IgD-negative memory B cell (primary cell): ENCODE measurements at regions not wholly inside any gene's neighbourhood (a gene's known extent, or its start where the extent isn't known, plus 50 kb on each side); places are given as distances from the start of the nearest gene placed in this dataset.
A peak's percentile ranks its signal among the peaks of the same experiment; 100 is the strongest.

Source experiments
- H3K27ac Mint-ChIP-seq, 3 donors: one replicate each; pipeline ENCODE4 v1.8.0; 2020 to 2022; ENCODE audit warnings: mild to moderate bottlenecking in 3 of 3, mixed read lengths in 3 of 3, moderate library complexity in 1 of 3
- H3K27me3 Mint-ChIP-seq: one replicate; pipeline ENCODE4 v1.8.0; 2021; ENCODE audit warnings: mixed read lengths
- H3K36me3 Mint-ChIP-seq: one replicate; pipeline ENCODE4 v1.8.0; 2020; ENCODE audit warnings: mild to moderate bottlenecking, mixed read lengths
- H3K4me1 Mint-ChIP-seq, 3 donors: one replicate each; pipeline ENCODE4 v1.8.0; 2020 to 2022; ENCODE audit warnings: mixed read lengths in 3 of 3, mild to moderate bottlenecking in 1 of 3
- H3K4me3 Mint-ChIP-seq, 4 donors: one replicate each; pipeline ENCODE4 v1.8.0; 2020 to 2022; ENCODE audit warnings: mild to moderate bottlenecking in 4 of 4, mixed read lengths in 4 of 4, moderate library complexity in 3 of 4
- H3K9me3 Mint-ChIP-seq, 3 donors: one replicate each; pipeline ENCODE4 v1.8.0; 2020 to 2021; ENCODE audit warnings: mixed read lengths in 3 of 3, mild to moderate bottlenecking in 1 of 3

DNA sequence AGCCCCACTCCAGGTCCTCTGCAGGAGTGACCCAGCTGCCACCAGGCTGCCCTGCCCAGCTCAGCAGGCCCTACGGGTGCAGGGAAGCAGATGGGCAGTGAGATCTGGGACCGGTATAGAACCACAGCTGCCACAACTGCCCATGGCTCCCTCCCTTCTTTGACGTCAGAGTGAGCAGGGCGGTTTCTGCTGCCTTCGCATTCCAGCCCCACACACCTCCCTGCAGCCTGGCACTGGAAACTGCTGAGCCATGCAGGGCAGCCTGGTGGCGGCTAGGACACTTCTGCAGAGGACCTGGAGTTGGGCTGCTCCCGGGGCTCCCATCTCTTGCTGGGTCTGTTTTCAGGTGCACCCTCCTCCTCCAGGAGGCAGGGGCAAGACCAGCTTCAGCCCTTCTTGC, 101.6 kb upstream of the CD93 start:
- Mint-ChIP-seq H3K4me3 (no peak overlapping the region), H3K4me1 (no peaks in the 10 kb centered on the region), H3K9me3 (peaks cover 2 to 5% (median 2%) of the 10 kb centered on the region in 3 donors), H3K36me3 (no peaks in the 10 kb centered on the region), H3K27me3 (peaks cover 3% of the 10 kb centered on the region), H3K27ac (no peak overlapping the region)

DNA sequence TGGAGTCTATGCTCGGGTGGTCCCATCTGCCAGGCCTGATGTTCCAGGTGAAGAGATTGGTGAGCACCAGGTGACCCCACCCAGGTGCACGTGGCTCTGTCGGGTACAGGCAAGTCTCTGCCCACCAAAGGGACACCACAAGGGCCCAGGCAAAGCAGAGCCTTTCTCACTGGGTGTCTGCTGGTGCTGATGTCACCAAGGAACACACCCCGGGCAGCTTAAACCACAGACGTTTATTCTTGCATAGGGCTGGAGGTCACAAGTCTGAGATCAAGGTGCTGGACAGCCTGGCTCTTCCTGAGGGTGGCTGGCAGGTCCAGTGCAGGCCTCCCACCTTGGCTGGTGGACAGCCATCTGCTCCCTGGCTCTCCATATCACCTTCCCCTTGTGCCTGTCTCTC, 100.7 kb upstream of the CD93 start:
- Mint-ChIP-seq H3K36me3 (no peaks in the 10 kb centered on the region), H3K4me3 (no peak overlapping the region), H3K27me3 (peaks cover 3% of the 10 kb centered on the region), H3K4me1 (no peaks in the 10 kb centered on the region), H3K9me3 (peaks cover 2 to 7% (median 3%) of the 10 kb centered on the region in 3 donors), H3K27ac (no peak overlapping the region)

DNA sequence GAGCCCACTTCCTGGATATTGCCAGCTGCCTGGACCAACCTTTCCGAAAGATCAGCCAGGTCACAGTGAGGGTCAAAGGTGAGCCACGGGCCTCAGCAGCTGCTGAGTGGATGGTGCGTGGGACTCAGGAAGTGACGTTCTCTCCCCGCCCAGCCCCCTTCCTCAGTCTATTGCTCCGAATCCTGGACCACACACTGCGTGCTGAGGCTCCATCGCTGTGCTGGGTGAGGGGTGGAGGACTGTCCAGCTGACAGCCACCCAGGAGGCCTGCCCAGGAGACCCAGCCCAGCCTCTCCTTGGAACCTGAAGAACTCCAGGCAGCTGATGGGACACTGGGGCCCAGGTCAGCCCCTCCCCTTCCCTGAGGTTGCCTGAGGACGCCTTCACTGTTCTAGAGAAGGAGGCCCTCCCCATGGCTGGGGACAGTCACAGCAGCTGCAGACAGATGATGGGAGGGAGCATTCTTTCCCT, 94.4 kb upstream of the CD93 start:
- Mint-ChIP-seq H3K27ac (no peak overlapping the region), H3K36me3 (no peaks in the 10 kb centered on the region), H3K27me3 (peaks cover 9% of the 10 kb centered on the region), H3K4me1 (no peaks in the 10 kb centered on the region), H3K4me3 (no peak overlapping the region), H3K9me3 (peaks cover 3 to 7% (median 3%) of the 10 kb centered on the region in 3 donors)

DNA sequence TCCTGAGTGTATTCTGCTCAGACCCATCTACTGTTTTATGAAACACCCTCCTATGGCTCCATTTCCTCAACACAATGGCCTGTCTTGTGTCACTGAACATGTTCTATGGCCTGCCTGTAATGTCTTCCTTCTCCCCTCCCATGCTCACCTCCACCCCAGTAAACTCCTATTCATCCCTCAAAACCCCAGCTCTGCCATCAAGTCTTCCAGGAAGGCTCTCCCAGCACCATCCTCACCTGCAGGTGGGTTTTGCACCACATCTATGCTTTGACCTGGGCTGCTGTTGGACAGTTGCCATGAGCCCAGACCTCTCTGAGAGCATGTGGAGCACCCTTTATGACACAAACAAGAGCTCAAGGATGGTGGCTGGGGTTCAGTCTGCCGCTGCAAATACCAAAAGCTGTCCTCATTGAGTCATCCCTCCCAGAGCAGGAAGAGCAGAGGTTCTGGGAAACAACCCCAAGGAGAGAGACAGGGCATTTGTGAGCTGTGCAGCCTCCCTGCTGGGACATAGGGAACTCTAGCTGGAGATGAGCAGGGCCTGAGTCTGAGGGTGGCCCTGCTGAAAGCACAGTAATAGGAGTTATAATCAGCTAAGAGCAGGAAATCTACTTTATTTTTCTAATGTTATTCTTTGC, 93.8 kb upstream of the CD93 start:
- no peaks in the 10 kb centered on the region for H3K4me1 Mint-ChIP-seq
- H3K9me3 Mint-ChIP-seq: peaks cover 3 to 7% (median 3%) of the 10 kb centered on the region in 3 donors
- H3K27ac Mint-ChIP-seq: no peak overlapping the region
- H3K36me3 Mint-ChIP-seq: no peaks in the 10 kb centered on the region
- H3K4me3 Mint-ChIP-seq: no peak overlapping the region
- H3K27me3 Mint-ChIP-seq: peaks cover 10% of the 10 kb centered on the region

DNA sequence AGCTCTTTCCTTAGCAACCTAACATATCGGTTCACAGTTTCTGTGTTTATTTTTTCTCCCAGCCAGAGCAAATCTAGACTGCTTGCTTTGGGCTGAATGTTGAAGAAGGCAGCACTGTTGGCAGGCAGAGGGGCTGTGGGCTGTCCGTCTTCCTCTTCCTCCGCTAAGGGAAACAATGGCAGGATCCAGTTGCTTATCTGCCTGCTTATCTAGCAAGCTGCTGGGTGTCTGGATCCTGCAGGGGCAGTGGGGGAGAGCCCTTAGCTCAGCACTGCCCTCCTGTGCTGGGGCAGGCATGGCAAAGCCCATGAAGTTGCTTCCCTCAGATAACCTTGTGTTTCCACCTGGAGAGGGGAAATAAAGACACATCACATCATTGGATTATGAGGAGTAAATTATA, 92.7 kb upstream of the CD93 start:
- Mint-ChIP-seq H3K4me1 (no peaks in the 10 kb centered on the region), H3K9me3 (peaks cover 3 to 7% (median 3%) of the 10 kb centered on the region in 3 donors), H3K36me3 (no peaks in the 10 kb centered on the region), H3K4me3 (no peak overlapping the region), H3K27me3 (peaks cover 11% of the 10 kb centered on the region), H3K27ac (peak overlapping the region in 1 of 3 donors; percentile 24)

DNA sequence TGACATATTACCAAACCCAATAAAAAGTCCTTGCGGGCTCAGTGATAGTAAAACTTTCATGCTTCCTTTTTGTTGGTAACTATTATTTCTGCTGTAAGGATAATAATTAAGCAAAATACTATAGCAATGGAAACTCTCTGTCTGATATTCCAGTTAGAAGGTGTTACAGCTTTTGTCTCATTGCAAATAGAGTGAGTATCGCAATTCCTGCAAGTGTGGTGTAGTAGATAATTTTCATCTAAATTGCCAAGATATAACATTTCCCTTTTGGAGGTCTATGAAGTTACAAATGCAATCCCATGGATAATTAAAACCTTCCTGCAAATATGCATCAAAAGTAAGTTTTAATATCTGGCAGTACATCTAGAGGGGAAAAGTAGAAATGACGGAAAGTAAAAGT, 88.7 kb upstream of the CD93 start:
- H3K27me3 Mint-ChIP-seq: peaks cover 11% of the 10 kb centered on the region
- peaks cover 0 to 2% (median 0%) of the 10 kb centered on the region in 3 donors for H3K9me3 Mint-ChIP-seq
- no peaks in the 10 kb centered on the region for H3K36me3 Mint-ChIP-seq
- no peaks in the 10 kb centered on the region for H3K4me1 Mint-ChIP-seq
- H3K4me3 Mint-ChIP-seq: no peak overlapping the region
- H3K27ac Mint-ChIP-seq: peak overlapping the region in 1 of 3 donors; percentile 9

DNA sequence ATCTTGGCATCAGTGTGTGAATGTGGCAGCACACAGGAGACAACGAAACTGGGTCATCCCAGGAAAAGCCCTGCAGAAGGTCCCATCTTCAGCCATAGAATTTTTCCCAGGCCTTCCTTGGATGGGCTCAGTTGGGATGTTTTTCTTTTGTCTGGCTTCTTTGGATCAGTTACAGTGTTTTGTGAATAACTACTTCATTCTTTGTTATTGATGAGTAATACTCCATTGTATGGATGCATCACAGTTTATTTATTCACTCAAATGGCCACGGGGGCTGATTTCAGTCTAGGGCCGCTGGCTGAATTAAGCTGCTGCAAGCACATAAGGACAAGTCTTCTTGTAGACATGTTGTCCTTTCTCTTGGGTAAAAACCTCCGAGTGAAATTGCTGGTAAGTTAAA, 81.3 kb upstream of the CD93 start:
- no peaks in the 10 kb centered on the region for H3K4me1 Mint-ChIP-seq
- H3K27me3 Mint-ChIP-seq: peaks cover 3% of the 10 kb centered on the region
- no peak overlapping the region for H3K4me3 Mint-ChIP-seq
- H3K9me3 Mint-ChIP-seq: peaks cover 0 to 4% (median 2%) of the 10 kb centered on the region in 3 donors
- H3K27ac Mint-ChIP-seq: peak overlapping the region in 1 of 3 donors; percentile 37
- H3K36me3 Mint-ChIP-seq: no peaks in the 10 kb centered on the region

DNA sequence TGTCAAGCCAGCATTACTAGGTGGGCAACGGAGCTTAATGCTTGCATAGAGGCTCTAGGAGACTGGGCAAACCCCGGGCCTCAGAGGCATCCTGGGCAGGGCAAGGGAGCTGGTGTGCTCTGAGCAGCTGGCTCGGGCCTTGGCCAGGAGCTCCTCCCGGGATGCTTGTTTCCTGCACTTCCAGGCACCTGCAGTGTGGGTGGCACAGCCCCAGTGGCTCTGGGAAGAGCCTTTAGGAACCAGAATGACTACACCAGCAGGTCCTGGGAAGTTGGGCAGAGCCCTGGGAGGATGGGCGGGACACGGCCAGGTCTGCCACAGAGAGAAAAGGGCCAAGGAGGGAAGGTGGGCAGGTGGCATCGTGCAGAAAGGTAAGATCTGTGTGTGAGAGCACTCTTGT, 80.4 kb upstream of the CD93 start:
- no peak overlapping the region for H3K27ac Mint-ChIP-seq
- H3K27me3 Mint-ChIP-seq: peaks cover 5% of the 10 kb centered on the region
- no peaks in the 10 kb centered on the region for H3K4me1 Mint-ChIP-seq
- no peak overlapping the region for H3K4me3 Mint-ChIP-seq
- H3K9me3 Mint-ChIP-seq: peaks cover 0 to 4% (median 2%) of the 10 kb centered on the region in 3 donors
- H3K36me3 Mint-ChIP-seq: no peaks in the 10 kb centered on the region

DNA sequence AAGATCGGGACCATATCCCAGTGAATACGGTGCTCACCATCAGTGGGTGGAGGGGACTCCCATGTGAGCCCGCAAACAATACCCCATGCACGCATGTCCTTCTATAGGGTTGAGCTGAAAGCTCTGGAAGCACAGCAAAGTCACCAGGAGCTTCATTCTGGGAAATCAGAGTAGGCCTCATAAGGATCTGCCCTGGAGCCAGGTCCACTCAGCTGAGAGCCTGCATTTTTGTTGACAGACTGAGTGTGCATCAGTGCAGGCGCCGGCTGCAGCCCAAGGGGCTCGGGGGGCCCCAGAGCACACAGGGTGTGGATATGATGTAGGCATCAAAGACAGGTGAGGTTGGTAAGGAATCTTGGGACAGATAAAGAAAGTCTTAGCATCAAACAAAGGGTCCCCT, 79.8 kb upstream of the CD93 start:
- no peaks in the 10 kb centered on the region for H3K36me3 Mint-ChIP-seq
- no peak overlapping the region for H3K4me3 Mint-ChIP-seq
- no peak overlapping the region for H3K27ac Mint-ChIP-seq
- H3K4me1 Mint-ChIP-seq: no peaks in the 10 kb centered on the region
- H3K27me3 Mint-ChIP-seq: peaks cover 5% of the 10 kb centered on the region
- peaks cover 0 to 4% (median 2%) of the 10 kb centered on the region in 3 donors for H3K9me3 Mint-ChIP-seq

DNA sequence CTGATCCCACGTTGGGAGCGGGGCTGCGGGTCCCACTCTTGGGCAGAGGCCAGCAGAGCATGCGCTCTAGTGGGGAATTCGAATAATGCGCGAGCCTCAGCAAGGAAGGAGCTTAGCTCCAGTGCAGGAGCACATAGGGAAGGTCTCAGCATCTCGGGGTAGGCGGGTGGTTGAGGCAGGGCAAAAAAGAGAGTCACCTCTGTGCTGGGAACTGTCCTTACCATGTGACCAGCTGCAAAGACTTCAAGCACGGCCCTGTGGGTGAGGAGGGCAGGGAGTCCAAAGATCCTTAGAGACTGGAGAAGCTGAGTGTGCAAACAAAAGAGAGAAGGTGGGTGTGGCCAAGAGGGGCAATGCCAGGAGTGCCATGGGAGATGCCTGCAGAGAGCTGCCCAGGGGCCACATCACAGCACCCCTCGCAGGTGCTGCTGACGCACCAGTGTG, 79.2 kb upstream of the CD93 start:
- H3K36me3 Mint-ChIP-seq: no peaks in the 10 kb centered on the region
- no peak overlapping the region for H3K4me3 Mint-ChIP-seq
- H3K27me3 Mint-ChIP-seq: peaks cover 5% of the 10 kb centered on the region
- H3K27ac Mint-ChIP-seq: no peak overlapping the region
- peaks cover 0 to 4% (median 2%) of the 10 kb centered on the region in 3 donors for H3K9me3 Mint-ChIP-seq
- H3K4me1 Mint-ChIP-seq: no peaks in the 10 kb centered on the region

DNA sequence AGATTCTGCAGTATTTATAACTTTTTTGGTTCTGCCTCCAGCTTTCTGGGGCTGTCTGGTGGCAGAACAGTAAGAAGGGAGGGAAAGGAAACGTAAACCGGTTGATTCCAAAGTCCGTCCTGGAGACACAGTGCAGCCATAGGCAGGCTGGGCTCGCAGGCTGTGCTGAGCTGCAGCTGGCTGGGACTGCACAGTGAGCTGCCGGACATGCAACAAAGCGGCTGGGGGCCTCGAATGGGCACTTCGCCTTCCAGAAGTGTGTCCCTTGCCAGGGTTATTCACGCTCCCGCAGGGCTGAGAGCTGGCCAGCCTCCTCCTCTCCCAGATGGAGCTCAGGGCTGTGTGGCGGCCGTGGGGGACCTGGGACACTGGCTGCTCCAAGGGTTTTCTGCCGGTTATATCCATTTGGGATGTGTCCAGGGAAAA, 78.1 kb upstream of the CD93 start:
- Mint-ChIP-seq H3K27me3 (peaks cover 5% of the 10 kb centered on the region), H3K4me3 (no peak overlapping the region), H3K9me3 (peaks cover 0 to 4% (median 2%) of the 10 kb centered on the region in 3 donors), H3K36me3 (no peaks in the 10 kb centered on the region), H3K27ac (no peak overlapping the region), H3K4me1 (no peaks in the 10 kb centered on the region)

DNA sequence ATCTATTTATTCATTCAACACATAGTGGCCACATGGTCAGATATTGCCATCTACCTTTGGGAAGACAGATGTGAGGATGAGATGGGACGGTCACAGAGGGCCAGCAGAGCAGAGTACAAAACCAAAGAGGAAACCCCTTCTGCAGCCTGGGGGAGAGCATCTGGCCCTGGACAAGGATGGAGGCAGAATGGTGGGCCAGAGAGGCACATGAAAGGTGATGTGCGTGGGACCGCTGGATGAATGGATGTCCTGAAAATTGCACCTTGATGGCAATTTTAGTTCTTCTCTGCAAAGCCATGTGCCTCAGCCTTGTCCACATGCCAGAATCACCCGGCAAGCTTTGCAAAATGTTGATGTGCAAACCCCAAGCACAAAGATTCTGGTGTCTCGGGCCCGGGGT, 77.4 kb upstream of the CD93 start:
- Mint-ChIP-seq H3K27ac (no peak overlapping the region), H3K36me3 (no peaks in the 10 kb centered on the region), H3K27me3 (peaks cover 5% of the 10 kb centered on the region), H3K9me3 (peaks cover 0 to 3% (median 2%) of the 10 kb centered on the region in 3 donors), H3K4me3 (no peak overlapping the region), H3K4me1 (no peaks in the 10 kb centered on the region)

DNA sequence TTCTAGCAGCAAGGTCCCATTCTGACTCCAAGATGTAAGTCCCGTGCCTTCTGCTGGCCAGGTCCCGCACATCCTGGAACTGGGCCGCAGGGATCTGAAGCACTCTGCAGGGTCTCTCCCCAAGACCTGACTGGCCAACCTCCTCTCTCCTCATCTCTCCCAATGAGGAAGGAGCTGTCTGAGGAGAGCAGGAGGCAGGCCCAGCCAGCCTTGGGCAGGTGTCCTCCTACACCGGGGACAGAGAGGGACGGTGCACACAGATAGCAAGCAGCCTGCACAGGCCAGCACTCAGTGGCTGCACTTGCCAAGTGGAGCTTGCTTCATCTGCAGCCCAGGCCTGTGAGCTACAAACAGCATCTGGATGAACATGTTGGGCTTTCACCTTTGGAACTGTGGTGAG, 76.8 kb upstream of the CD93 start:
- H3K27ac Mint-ChIP-seq: no peak overlapping the region
- H3K9me3 Mint-ChIP-seq: peaks cover 0 to 2% (median under 1%) of the 10 kb centered on the region in 3 donors
- H3K4me3 Mint-ChIP-seq: no peak overlapping the region
- no peaks in the 10 kb centered on the region for H3K36me3 Mint-ChIP-seq
- H3K4me1 Mint-ChIP-seq: no peaks in the 10 kb centered on the region
- H3K27me3 Mint-ChIP-seq: peaks cover 5% of the 10 kb centered on the region

DNA sequence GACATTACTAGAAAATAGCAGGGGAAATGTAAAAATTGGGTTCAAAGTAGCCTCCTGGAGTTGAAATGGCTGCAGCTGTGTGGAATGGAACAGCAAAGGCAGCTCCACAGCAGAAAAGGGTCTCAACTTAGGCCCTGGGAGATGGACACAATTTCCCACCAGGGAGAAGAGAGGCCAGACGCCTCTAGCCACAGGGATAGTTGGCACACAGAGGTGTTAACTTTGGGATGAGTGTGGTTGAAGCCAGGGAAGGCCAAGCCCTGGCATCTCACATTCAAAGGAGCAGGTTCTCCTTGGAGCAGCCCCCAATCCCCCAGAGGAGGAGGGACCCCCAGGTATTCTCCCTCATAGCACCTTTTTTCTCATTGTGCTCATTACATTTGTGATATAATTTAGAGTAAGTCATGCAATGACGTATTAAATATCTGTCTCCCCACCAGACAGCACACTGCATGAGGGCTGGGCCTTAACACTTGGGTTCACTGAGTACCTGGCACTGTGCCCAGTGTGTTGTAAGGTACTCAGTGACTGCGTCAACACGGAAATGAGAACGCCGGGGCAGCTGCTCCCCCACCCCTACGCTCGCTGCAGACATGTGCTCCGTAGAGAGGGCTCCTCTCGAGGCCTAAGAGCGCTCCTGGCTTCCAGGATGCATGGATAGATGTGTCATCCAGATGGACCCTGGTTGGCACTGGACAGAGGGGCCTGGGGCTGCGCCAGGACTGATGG, 76.0 kb upstream of the CD93 start:
- no peak overlapping the region for H3K4me3 Mint-ChIP-seq
- H3K9me3 Mint-ChIP-seq: peaks cover 0 to 2% (median 0%) of the 10 kb centered on the region in 3 donors
- H3K27me3 Mint-ChIP-seq: peaks cover 5% of the 10 kb centered on the region
- no peaks in the 10 kb centered on the region for H3K36me3 Mint-ChIP-seq
- H3K4me1 Mint-ChIP-seq: no peaks in the 10 kb centered on the region
- H3K27ac Mint-ChIP-seq: no peak overlapping the region

DNA sequence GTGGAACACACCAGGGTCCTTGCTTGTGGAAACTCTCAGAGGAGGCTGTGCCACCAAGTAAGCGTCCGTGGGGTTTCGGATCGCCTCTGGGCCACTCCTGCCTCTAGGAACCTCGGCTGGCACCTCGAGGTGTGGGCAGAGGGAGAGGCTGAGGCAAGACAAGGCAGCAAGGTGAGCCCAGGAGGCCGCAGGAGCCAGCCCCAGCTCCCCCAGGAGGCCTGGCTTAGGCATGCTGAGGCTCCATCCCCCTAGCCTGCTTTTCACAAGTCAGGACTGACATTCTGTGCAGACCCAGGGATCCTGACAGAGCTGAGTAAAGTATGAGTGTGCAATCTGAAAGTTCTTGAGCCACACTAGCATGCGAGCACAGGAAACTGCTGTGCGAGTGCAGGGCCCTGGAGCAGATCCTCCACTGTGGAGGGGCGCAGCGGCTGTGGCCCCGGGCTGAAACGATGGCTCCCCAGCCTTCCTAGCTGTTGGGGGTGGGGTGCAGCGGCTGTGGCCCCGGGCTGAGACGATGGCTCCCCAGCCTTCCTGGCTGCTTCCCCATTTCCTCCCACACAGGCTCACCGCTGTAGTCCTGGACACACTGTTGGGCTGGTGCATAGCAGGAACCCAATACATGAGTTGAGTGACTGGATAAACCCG, 75.2 kb upstream of the CD93 start:
- H3K4me1 Mint-ChIP-seq: no peaks in the 10 kb centered on the region
- no peak overlapping the region for H3K27ac Mint-ChIP-seq
- no peaks in the 10 kb centered on the region for H3K36me3 Mint-ChIP-seq
- H3K9me3 Mint-ChIP-seq: peaks cover 0 to 4% (median 0%) of the 10 kb centered on the region in 3 donors
- no peak overlapping the region for H3K4me3 Mint-ChIP-seq
- H3K27me3 Mint-ChIP-seq: peaks cover 6% of the 10 kb centered on the region
